HCT116 (cell line): ENCODE measurements at regions not wholly inside any gene's neighbourhood (a gene's known extent, or its start where the extent isn't known, plus 50 kb on each side); places are given as distances from the start of the nearest gene placed in this dataset.

Experiments used
- ATAC-seq: fragments of 200-7000 bp; cut with Tn5 transposase; 2 replicates; pipeline ENCODE4 v1.9.1; 2020; ENCODE audit warnings: mild to moderate bottlenecking, moderate library complexity
- BruUV-seq: library from RNA; stranded (reverse); fragments of 400-500 nt; replicated peaks from 2 replicates; lab custom pipeline; 2021; lab: Mats Ljungman, UMichigan
- CTCF ChIA-PET: fragments of 300-600 bp; sonication (Branson Sonifier 250); formaldehyde crosslinking; loops from one replicate; lab custom pipeline; 2021; ENCODE audit warnings: antibody characterized with exemption; lab: Charles Lee
- POLR2A ChIA-PET: fragments of 300-600, 350-600 bp; sonication (Branson Sonifier 250); formaldehyde crosslinking; loops from one replicate; lab custom pipeline; 2021; ENCODE audit warnings: antibody characterized with exemption; lab: Charles Lee
- RAD21 ChIA-PET, 2 experiments: fragments of 300-600 bp; sonication (Branson Sonifier 250); formaldehyde crosslinking; loops; one replicate each; lab custom pipeline; 2023; ENCODE audit warnings: low total read pairs in 2 of 2; ENCODE audit not compliant: uncharacterized antibody in 2 of 2, unreplicated experiment in 2 of 2, low non-redundant PET in 1 of 2; lab: Charles Lee
- DNase-seq: peaks from one replicate; pipeline ENCODE4 v3.0.0-alpha.2; 2010; ENCODE audit warnings: low read depth, low spot score
- H2AFZ ChIP-seq: fragments of 200-600 bp; shearing (Covaris generic), sonication (generic); 2 replicates; pipeline ENCODE4 v1.6.1; 2017; ENCODE audit warnings: low read depth, mixed run types, mixed read lengths, antibody characterized with exemption, low read length; ENCODE audit not compliant: poor library complexity, severe bottlenecking
- H3K27ac ChIP-seq: 2 replicates; pipeline ENCODE4 v1.5.1; 2012; ENCODE audit warnings: low read depth, low read length
- H3K27me3 ChIP-seq: fragments of 200-600 bp; sonication (generic); 2 replicates; pipeline ENCODE4 v1.6.1; 2016; ENCODE audit warnings: mixed run types, low read length, mixed read lengths; ENCODE audit not compliant: insufficient read depth
- H3K36me3 ChIP-seq, 2 experiments: fragments of 200-500 bp in 1 of 2; fragments of 200-600 bp in 1 of 2; sonication (Bioruptor generic) in 1 of 2; sonication (generic) in 1 of 2; 2 replicates each; pipeline versions ENCODE4 v1.5.1 to v1.6.1; 2014 to 2016; ENCODE audit warnings: low read length in 2 of 2, inconsistent platforms in 1 of 2, mixed read lengths in 1 of 2, mixed run types in 1 of 2; ENCODE audit not compliant: insufficient read depth in 2 of 2, control insufficient read depth in 1 of 2
- H3K4me1 ChIP-seq, 2 experiments: fragments of 200-600 bp in 1 of 2; sonication (generic) in 1 of 2; 2 replicates each; pipeline versions ENCODE4 v1.5.1 to v1.6.1; 2012 to 2017; ENCODE audit warnings: low read length in 2 of 2, inconsistent platforms in 1 of 2, mild to moderate bottlenecking in 1 of 2, mixed read lengths in 1 of 2, mixed run types in 1 of 2, moderate library complexity in 1 of 2; ENCODE audit not compliant: insufficient read depth in 2 of 2, control insufficient read depth in 1 of 2
- H3K4me2 ChIP-seq: fragments of 200-600 bp; sonication (generic); 2 replicates; pipeline ENCODE4 v1.6.1; 2017; ENCODE audit warnings: mixed run types, low read length, mixed read lengths
- H3K4me3 ChIP-seq, 2 experiments: fragments of 200-600 bp in 1 of 2; sonication (generic) in 1 of 2; replicated peaks in 1 of 2; 2 replicates each; pipeline ENCODE4 v1.5.1; 2011 to 2016; ENCODE audit warnings: low read length in 2 of 2, control low read depth in 1 of 2, low read depth in 1 of 2, mild to moderate bottlenecking in 1 of 2, mixed read lengths in 1 of 2, mixed run types in 1 of 2
- H3K79me2 ChIP-seq: fragments of 200-600 bp; sonication (generic); 2 replicates; pipeline ENCODE4 v1.6.1; 2017; ENCODE audit warnings: mild to moderate bottlenecking, mixed run types, low read length, moderate library complexity, mixed read lengths; ENCODE audit not compliant: insufficient read depth
- H3K9ac ChIP-seq: fragments of 200-600 bp; sonication (generic); 2 replicates; pipeline ENCODE4 v1.6.1; 2016; ENCODE audit warnings: low read length, mixed read lengths
- H3K9me2 ChIP-seq: fragments of 200-600 bp; sonication (generic), shearing (Covaris generic); 2 replicates; pipeline ENCODE4 v1.6.1; 2017; ENCODE audit warnings: mixed run types, mild to moderate bottlenecking, moderate library complexity; ENCODE audit not compliant: insufficient read depth
- H3K9me3 ChIP-seq, 2 experiments: fragments of 200-500 bp in 1 of 2; fragments of 200-600 bp in 1 of 2; sonication (Bioruptor generic) in 1 of 2; sonication (generic) in 1 of 2; 2 replicates each; pipeline ENCODE4 v1.6.1; 2014 to 2017; ENCODE audit warnings: low read length in 2 of 2, mixed read lengths in 2 of 2, inconsistent platforms in 1 of 2, low read depth in 1 of 2, mild to moderate bottlenecking in 1 of 2, mixed run types in 1 of 2, moderate library complexity in 1 of 2; ENCODE audit not compliant: control insufficient read depth in 1 of 2, insufficient read depth in 1 of 2
- H4K20me1 ChIP-seq: fragments of 200-600 bp; sonication (generic), shearing (Covaris generic); 2 replicates; pipeline ENCODE4 v1.6.1; 2017; ENCODE audit warnings: mixed run types, mild to moderate bottlenecking, moderate library complexity; ENCODE audit not compliant: insufficient read depth
- ATF3 ChIP-seq: IDR thresholded peaks from 2 replicates; pipeline ENCODE4 v1.6.1; 2012
- CBX3 ChIP-seq: IDR thresholded peaks from 2 replicates; pipeline ENCODE4 v1.6.1; 2012; ENCODE audit warnings: low read depth
- CEBPB ChIP-seq: IDR thresholded peaks from 2 replicates; pipeline ENCODE4 v1.6.1; 2012; ENCODE audit warnings: low read depth
- CTCF ChIP-seq, 3 experiments: fragments of 200-600 bp in 1 of 3; sonication (generic) in 1 of 3; IDR thresholded peaks in 2 of 3; conservative IDR thresholded peaks in 1 of 3; 2 replicates each; pipeline ENCODE4 v1.5.1; 2012 to 2017; ENCODE audit warnings: low read depth in 2 of 3, low read length in 2 of 3, antibody characterized with exemption in 1 of 3, borderline replicate concordance in 1 of 3, control low read depth in 1 of 3, mild to moderate bottlenecking in 1 of 3, mixed read lengths in 1 of 3, mixed run types in 1 of 3, moderate library complexity in 1 of 3; ENCODE audit not compliant: insufficient read depth in 1 of 3
- FOSL1 ChIP-seq: IDR thresholded peaks from 2 replicates; pipeline ENCODE4 v1.6.1; 2012; ENCODE audit warnings: low read depth
- JUND ChIP-seq: IDR thresholded peaks from 2 replicates; pipeline ENCODE4 v1.6.1; 2012
- MAX ChIP-seq: IDR thresholded peaks from 2 replicates; pipeline ENCODE4 v1.6.1; 2012
- POLR2A ChIP-seq: IDR thresholded peaks from 2 replicates; pipeline ENCODE4 v1.7.0; 2011; ENCODE audit warnings: borderline replicate concordance; ENCODE audit not compliant: insufficient read depth, insufficient read length; ENCODE audit errors: extremely low read depth
- POLR2AphosphoS5 ChIP-seq: IDR thresholded peaks from 2 replicates; pipeline ENCODE4 v1.6.1; 2011; ENCODE audit warnings: mild to moderate bottlenecking, low read depth, low read length, moderate library complexity
- RAD21 ChIP-seq: IDR thresholded peaks from 2 replicates; pipeline ENCODE4 v1.6.1; 2012; ENCODE audit warnings: low read depth, mild to moderate bottlenecking
- REST ChIP-seq: IDR thresholded peaks from 2 replicates; pipeline ENCODE4 v1.6.1; 2012; ENCODE audit warnings: low read depth
- SIN3A ChIP-seq: IDR thresholded peaks from 2 replicates; pipeline ENCODE4 v1.6.1; 2012; ENCODE audit warnings: low read depth
- SP1 ChIP-seq: IDR thresholded peaks from 2 replicates; pipeline ENCODE4 v1.6.1; 2012; ENCODE audit warnings: low read depth
- SRF ChIP-seq: IDR thresholded peaks from 2 replicates; pipeline ENCODE4 v1.6.1; 2012; ENCODE audit warnings: low read depth
- TCF7L2 ChIP-seq: IDR thresholded peaks from 2 replicates; pipeline ENCODE4 v1.7.0; 2011; ENCODE audit warnings: borderline replicate concordance, inconsistent platforms; ENCODE audit not compliant: insufficient read depth, insufficient read length; ENCODE audit errors: extremely low read depth
- YY1 ChIP-seq: IDR thresholded peaks from 2 replicates; pipeline ENCODE4 v1.6.1; 2011; ENCODE audit warnings: low read length, low read depth, moderate library complexity, mild to moderate bottlenecking; ENCODE audit not compliant: insufficient replicate concordance; ENCODE audit errors: extremely low read depth
- ZBTB33 ChIP-seq: IDR thresholded peaks from 2 replicates; pipeline ENCODE4 v1.6.1; 2011; ENCODE audit warnings: mild to moderate bottlenecking, low read length, moderate library complexity; ENCODE audit not compliant: insufficient replicate concordance; ENCODE audit errors: extremely low read depth
- ZFX ChIP-seq: fragments of 450-650 bp; IDR thresholded peaks from 2 replicates; pipeline ENCODE4 v1.6.1; 2017
- ZNF274 ChIP-seq: fragments of 200-500 bp; sonication (Bioruptor generic); IDR thresholded peaks from 2 replicates; pipeline ENCODE4 v1.6.1; 2014; ENCODE audit warnings: mild to moderate bottlenecking, low read depth, low read length, inconsistent platforms
- intact Hi-C: fragments of 100-400 bp; cut with micrococcal nuclease; formaldehyde crosslinking; loops from 2 replicates; pipeline ENCODE4 v1.10.0; 2022

- H3K4me3 ChIP-seq = no peak overlapping the region
- no peak for DNase-seq
- intact Hi-C loops = no loop called here
- H3K9ac ChIP-seq = no peak overlapping the region
- no peak for ATAC-seq
- no peaks in the 10 kb centered on the region for H3K9me2 ChIP-seq
- ChIA-PET POLR2A (no interaction called here), CTCF (interaction anchor here (1.6 kb wide), 1 partner anchor 108 kb away, joined by 4 read pairs; no protein-coding TSS in a partner anchor), RAD21 (interaction anchor here in 1 of 2 experiments (0.6 kb wide), 1 partner anchor 303 kb away, joined by 3 read pairs; no protein-coding TSS in a partner anchor)
- H3K79me2 ChIP-seq = no peaks in the 10 kb centered on the region
- H2AFZ ChIP-seq = no peak overlapping the region
- no peaks in the 10 kb centered on the region for H3K27me3 ChIP-seq
- H3K27ac ChIP-seq = no peak overlapping the region
- no TSS peak for BruUV-seq
- H3K36me3 ChIP-seq = no peaks in the 10 kb centered on the region
- H3K4me2 ChIP-seq = no peak overlapping the region
- no peaks in the 10 kb centered on the region for H4K20me1 ChIP-seq
- no peaks in the 10 kb centered on the region for H3K9me3 ChIP-seq
- TF ChIP-seq POLR2AphosphoS5 (no peak), MAX (no peak), CBX3 (no peak), YY1 (no peak), SRF (no peak), ZFX (no peak), JUND (no peak), SP1 (no peak), SIN3A (no peak), ATF3 (no peak), TCF7L2 (no peak), ZBTB33 (no peak), RAD21 (no peak), CTCF (IDR thresholded peaks at IDR 0.05 in 2 of 3, conservative IDR thresholded peaks at IDR 0.05 in 1 of 3; ENCODE audit: borderline replicate concordance in 1 of 3, insufficient read depth in 1 of 3, low read depth in 2 of 3, low read length in 2 of 3) (no peak), ZNF274 (no peak), CEBPB (no peak), FOSL1 (no peak), POLR2A (no peak), REST (no peak)
- H3K4me1 ChIP-seq = no peaks in the 10 kb centered on the region
Measured at GRCh38 chr12:14058717-14059116, 77.3 kb upstream of the GRIN2B start.
